NCI-H82 treated with DMSO at 0.1 percent for 48 hours (cell line): ENCODE measurements at regions not wholly inside any gene's neighbourhood (a gene's known extent, or its start where the extent isn't known, plus 50 kb on each side); places are given as distances from the start of the nearest gene placed in this dataset.
"Not testable (repeated sequence)": the region's sequence is repeated elsewhere in the genome, so short reads cannot be mapped to it uniquely, and the experiment has no call there.

ENCODE experiments used
- DNase-seq: peaks from one replicate; lab custom pipeline; 2025; ENCODE audit not compliant: unreplicated experiment; lab: John Stamatoyannopoulos, UW

DNA sequence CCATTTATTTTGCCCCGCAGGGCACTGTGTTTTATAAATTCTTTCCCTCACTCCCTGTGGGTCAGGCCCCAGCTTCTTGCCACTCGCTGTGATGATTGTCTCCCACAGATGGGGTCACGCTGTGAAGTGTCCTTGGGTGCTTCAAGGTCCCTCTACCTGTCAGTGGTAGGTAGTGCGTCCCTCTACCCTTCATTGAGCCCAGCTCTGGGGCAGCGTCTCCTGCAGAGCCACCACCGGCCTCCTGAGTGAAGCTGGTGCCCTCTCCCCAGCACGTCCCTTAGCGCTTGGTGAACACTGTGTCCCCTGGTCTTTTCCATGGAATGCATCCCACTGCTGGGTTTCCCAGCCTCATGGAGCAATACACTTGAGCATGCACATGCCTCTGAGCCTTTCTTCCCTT, 108.2 kb downstream of the NRN1 start:
- DNase-seq = no peak

DNA sequence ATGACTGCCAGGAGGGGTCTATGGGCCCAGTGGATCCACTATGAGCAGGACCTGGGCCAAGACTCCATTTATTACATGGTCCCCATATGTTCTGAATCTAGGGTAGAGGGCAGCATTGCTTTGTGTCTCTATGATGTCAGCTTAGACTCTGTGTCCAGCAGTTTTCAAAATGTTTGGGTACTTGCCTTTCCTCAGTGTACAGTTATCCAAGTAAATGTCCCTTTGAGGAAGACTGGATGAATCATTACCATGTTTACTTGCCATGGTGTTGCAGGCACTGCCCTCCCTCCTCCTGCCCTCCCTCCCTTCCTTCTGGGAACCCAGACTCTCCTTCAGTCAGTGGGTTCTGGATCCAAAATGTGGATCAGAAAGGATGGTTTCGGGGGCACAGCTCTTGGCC, 108.6 kb downstream of the NRN1 start:
- DNase-seq = no peak

DNA sequence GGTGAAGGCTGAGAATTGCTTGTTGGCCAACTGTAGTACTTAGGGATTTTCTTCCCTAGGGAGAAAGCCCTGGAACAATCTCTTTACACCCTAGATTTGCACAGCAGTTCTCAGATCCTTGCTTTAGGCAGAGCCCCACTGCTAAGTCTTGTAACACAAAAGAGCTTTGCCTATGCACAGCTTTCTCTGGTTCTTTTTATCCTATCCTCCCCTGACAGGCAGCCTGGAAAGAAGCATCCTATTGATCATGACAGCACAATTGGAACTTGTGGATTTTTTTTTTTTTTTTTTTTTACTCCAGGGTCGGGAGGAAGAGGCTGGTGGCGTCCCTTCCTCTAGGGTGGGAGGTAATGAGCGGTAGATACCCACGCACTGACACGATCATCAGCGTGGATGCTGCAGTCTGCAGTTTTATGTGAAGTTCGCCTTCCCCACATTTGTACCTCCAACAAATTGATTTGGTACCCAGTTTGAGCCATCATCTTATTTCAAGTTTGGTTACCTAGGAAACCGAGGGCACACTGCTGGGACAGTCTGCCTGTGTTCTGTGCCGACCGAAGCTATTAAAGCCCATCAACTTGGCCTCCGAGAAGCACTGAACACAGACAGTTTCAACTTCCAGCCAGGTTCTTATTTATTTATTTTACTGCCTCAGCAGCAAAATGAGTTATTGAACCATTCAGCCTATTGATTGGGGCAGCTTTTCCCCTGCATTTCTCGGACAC, 110.1 kb downstream of the NRN1 start:
- no peak for DNase-seq

DNA sequence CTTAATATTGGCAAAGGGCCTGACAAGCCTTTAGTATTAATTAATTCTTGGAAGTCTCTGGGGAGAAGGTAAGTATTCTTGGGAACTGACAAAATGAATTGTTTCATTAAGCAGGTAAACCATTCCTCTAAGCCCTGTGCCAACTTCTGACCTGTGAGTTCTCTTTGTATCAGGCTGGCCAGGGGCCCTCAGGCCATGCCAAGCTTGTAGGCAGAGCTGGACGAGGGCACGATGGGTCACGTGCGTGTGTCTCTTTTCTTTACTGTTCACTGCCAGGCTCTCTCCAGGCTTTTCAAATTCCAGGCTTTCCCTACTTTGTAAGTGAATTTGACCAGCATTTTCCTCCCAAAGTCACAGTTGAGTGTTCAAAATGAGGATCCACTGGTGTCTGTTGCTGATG, 112.4 kb downstream of the NRN1 start:
- DNase-seq = no peak

GRCh38 chr6:5893295-5893694, 113.4 kb downstream of the NRN1 start:
- DNase-seq = no peak

- no peak for DNase-seq
Observed at GRCh38 chr6:5892669-5893068, 114.1 kb downstream of the NRN1 start.

GRCh38 chr6:5878792-5879191, 127.9 kb downstream of the NRN1 start:
- DNase-seq = no peak

DNA sequence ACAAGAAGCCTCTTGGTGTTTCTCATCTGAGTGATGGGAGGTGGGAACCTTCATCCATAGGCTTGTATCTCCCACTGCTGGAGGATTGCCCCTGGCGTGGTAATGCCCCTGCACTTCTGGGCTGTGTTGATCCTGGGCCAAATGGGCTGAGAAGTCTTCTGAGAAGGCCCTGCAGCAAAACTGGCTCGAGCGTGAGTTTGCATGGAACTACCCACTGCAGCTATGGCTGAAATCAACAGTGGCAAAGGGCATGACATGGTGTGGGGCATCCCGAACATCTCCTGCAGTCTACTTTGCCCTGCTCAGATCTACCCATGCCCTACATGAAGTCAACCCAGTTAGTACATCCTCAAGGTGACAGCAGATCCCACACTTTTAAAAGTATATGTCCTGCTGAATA, 130.6 kb downstream of the NRN1 start:
- no peak for DNase-seq

GRCh38 chr6:5873976-5874375, 132.7 kb downstream of the NRN1 start:
- not testable (repeated sequence) for DNase-seq

GRCh38 chr6:5871296-5871695, 135.4 kb downstream of the NRN1 start:
- DNase-seq = no peak

DNA sequence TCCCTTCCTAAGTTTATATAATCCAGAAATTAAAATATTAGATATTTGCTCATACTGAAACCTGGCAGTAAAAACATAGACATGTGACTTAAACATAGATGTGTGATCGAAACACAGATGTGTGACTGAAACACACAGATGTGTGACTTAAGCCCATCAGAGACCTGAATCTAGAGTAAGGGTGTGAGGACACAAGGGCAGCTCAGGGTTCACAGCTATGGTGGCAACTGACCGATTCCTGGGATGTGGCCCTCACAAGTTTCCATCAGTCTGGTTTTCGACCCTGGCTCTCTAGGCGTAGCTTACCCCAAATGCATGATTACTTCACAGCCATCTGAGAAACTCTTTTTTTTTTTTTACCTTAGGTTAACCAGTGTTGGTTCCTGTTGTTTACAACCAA, 137.0 kb downstream of the NRN1 start:
- no peak for DNase-seq

- no peak for DNase-seq
Observed at GRCh38 chr6:5869261-5869660, 137.5 kb downstream of the NRN1 start.

DNA sequence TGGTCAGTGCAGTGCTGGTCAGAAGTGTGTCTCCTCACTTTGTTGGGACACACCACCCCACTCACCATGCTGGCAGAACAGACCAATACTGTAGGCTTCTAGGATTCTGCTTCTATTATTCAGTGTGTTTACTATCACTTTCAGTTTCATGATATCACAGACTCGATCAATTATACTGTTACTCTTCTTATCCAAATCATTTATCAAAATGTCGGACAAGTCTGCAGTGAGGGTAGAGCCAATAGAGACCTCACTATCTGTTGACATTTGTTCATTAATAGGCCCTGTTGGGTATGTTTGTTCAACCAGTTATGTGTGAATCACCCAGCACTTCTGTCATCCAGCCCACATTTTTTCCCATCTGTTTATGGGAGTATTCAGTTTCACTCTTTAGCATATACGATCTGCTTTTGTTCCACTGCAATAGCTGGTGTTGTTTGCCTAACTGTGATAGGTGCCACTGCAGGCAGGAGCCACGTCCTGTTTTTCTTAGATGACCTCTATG, 140.1 kb downstream of the NRN1 start:
- no peak for DNase-seq

- DNase-seq = no peak
Observed at GRCh38 chr6:5865506-5866031, 141.2 kb downstream of the NRN1 start.

DNA sequence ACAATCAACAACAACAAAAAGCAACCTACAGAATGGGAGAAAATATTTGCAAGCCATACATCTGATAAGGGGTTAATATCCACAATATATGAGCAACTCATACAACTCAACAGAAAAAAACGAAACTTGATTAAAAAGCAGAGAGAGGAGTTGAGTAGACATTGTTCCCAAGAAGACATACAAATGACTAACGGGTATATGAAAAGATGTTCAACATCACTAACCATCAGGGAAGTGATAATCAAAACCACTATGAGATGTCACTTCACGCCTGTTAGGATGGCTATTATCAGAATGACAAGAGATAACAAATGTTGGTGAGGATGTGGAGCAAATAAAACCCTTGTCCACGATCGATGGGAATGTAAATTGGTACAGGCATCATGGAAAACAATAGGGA, 145.9 kb downstream of the NRN1 start:
- DNase-seq = no peak

- DNase-seq = peak; percentile 51
Observed at GRCh38 chr6:5855787-5856470, 150.8 kb downstream of the NRN1 start.

GRCh38 chr6:5854899-5855298, 151.8 kb downstream of the NRN1 start:
- no peak for DNase-seq

GRCh38 chr6:5851261-5851757, 155.4 kb downstream of the NRN1 start:
- DNase-seq = no peak

DNA sequence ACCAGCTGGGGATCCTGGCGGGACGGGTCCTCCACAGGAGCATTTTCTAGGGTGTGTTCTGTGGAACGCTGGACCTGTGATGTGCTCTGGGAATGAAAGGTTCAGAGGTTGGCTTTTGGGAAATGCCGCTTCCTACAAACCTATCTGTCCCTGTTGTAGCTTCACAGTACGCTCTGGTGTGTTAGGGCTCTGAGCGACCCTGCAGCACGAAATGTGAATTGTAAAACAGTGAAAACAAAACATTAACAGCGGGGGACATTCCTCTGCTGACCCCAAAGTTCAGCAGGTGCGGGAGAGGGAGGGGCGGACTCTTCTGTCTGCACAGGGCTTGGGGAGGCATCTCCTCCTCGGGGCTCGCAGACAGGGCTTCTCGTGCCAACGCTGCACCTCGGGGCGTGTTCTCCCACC, 155.9 kb downstream of the NRN1 start:
- DNase-seq = no peak

DNA sequence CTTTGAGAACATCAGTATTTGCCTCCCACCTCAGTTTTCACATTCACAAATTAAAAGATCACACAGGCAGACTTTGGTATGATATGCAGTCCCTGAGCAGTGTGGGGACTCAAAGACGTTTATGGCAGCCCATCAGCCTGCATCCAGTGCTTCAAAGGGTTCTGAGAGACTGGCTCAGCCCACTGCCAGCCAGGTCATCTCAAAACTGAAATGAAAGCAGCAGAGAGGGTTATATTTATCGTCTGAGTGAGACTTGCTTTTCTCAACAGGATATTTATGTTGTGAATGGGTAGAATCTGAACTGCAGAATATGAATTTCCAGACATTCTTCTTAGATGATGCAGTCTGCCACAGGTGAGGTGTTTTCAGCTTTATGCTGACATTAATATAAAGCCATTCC, 159.8 kb downstream of the NRN1 start:
- no peak for DNase-seq

DNA sequence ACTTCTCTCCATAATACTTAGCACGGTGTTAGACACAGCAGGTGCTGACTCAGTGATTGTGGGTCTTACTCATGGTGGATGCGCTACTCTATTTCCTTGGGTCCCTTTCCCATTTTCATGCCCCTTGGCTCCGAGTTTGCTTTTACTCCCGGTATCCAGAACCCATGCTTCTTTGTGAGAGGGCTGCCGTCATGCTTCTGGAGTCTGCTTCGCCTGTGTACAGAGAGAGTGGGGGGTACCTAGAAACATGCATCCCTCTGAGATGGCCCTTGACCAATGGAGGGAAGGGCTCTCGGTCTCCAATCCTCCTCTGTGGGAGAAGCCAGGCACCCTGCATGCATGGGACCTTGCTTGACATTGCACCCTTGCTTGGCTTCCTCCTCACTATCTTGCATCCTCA, 160.4 kb downstream of the NRN1 start:
- DNase-seq = no peak

DNA sequence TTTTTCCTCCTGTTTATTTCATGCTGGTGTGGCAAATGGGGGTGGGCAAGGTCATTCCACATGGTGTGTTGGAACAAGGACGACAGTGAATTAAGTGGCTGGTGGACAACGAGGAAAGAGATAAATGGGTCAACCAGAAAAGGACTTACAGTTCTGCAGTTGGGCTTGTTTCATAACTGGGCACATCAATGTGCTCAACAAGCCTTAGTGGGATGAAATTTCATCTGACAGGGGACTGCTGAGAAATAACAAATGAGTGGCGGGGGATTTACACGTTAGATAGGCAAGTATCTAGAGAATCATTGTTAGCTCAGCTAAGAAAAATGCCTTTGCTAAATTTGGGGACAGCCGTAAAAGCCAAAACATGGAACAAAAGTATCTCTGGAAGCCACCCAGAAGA, 163.6 kb downstream of the NRN1 start:
- DNase-seq = no peak
